NK-92 (cell line): ENCODE measurements at regions not wholly inside any gene's neighbourhood (a gene's known extent, or its start where the extent isn't known, plus 50 kb on each side); places are given as distances from the start of the nearest gene placed in this dataset.
"Not testable (repeated sequence)": the region's sequence is repeated elsewhere in the genome, so short reads cannot be mapped to it uniquely, and the experiment has no call there.

Experiments used
- DNase-seq: peaks from one replicate; lab custom pipeline; 2025; ENCODE audit not compliant: unreplicated experiment; lab: John Stamatoyannopoulos, UW

DNA sequence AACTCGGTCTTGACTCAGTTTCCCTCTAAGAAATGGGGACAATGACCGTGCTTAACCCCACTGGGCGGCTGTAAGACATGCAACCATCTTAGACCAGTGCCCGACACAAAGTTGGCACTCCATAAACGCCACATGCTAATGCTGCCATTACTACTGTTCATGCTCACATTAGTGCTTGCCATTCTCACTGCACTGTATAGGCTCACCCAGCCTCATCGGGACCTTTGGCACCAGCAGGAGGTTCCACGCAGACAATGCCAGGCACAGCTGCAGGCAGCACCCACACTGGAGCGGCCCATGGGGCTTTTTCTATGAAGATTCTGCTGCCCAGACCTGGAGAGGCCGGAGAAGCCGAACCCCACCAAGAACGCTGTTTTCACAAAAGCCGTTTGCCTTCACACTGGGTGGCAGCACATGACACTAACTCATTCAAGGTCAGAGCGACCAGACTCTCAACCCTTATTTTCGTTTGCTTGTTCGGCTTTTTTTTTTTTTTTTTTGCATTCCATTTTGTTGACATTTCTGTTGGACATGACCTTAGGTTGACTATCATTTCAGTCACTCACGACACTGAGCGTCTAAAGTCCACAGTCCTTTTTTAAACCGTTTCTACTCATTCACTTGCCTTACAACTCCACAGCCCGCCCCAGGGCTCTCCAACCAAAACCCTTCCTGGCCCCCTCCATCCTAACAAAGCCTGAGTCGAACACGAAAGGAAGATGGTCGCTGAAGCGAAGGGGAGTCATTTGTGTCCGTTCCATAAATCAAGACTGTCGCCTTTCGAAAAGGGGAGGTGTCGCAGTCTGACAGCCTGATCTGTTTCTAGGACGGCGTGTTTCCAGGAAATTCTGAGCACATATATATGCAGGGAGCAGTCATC is 124.4 kb upstream of the RNF32 start:
- DNase-seq: no peak

GRCh38 chr7:156514851-156515250 is 125.7 kb upstream of the RNF32 start:
- no peak for DNase-seq

- DNase-seq: no peak
Measured at GRCh38 chr7:156511426-156511825, 129.1 kb upstream of the RNF32 start.

DNA sequence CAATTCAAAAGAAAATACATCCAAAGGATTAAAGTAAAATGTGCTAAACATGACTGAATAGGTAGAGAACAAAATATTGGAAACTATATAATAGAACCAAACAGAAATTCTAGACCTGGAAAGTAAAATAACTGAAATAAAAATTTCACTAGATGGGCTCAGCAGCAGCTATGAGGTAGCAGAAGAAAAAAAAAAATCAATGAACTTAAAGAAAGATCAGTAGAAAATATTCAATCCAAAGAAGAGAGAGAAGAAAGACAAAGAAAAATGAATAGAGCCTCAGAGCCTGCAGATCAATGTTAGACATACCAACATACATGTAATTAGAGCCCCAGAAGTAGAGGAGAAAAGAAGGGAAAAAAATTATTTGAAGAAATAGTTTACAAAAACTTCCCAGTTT is 129.6 kb upstream of the RNF32 start:
- no peak for DNase-seq

- no peak for DNase-seq
Measured at GRCh38 chr7:156509216-156509615, 131.4 kb upstream of the RNF32 start.

- no peak for DNase-seq
Measured at GRCh38 chr7:156505876-156506275, 134.7 kb upstream of the RNF32 start.

DNA sequence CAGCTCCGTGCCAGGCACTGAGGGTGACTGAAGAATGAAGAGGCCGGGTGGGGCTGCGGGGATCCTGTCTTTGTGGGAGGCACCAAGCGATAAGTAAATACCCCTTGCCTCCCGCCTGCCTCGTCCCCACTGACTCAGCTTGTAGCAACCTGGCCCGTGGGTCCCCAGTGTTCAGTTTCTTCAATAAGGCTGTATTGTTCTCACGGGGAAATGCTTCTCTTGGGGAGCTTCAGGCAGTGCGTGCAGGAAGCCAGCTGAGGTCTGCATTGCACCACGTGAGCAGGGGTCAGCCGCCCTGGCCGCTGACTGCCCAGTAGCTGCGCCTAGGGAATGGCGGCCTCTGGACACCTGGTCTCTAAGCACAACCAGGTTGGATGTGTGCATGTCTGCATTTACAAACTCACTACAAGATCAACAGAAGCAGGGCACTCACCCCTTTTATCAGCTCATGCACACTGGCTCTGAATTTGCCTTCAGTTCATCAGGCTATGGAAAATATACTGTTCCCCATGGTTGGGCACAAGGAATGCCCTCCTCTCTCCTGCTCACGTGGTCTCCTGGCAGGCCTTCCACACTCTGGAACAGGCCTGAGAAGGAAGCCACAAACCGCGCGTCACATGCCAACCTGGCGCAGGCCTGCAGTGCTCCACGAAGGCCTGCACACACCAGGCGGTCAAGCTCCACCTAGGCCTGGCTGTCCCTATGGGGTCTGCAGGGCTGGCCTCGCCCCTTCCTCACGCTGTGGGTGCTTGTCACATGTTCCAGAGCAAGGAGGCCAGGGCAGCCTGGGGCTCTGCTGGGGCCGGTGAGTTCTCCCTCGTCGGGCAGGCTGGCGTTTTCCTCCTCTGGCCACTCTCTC is 135.7 kb upstream of the RNF32 start:
- DNase-seq: no peak

DNA sequence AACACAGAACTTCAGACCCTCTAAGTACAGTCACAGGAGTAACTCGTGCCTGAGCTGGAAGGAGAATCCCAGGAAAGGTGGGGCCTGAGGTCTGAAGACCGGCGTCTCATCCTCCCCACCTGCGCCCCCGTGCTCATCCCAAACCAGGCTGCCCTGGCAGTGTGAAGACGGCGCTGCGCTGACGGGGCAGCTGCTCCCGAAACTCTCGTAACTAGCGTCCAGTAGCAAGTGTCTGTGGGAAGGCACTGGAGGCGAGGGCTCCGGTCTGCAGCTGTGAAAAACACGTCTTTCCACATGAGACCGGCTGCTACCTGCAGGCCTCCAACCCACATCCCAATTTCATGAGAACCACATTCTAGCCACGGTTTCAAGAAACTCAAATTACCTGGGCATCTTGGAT is 136.6 kb upstream of the RNF32 start:
- no peak for DNase-seq

DNA sequence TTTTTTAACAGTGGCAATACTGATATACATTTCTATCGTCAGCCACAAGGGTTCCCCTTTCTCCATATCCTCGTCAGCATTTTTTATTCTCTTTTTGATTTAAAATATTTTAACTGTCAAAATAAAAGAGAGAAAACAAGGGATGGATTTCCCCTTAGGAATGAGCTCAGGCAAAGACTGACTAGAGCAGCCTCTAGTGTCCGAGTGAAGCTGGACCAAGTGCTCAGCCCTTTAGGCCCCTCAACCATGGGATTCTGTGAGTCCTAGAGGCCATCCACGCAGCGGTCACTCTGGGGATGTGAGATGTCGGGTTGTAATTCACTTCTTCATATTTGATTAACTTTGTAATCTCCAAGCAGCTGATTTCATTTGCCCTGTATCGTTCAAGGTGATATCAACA is 137.4 kb upstream of the RNF32 start:
- DNase-seq: no peak

DNA sequence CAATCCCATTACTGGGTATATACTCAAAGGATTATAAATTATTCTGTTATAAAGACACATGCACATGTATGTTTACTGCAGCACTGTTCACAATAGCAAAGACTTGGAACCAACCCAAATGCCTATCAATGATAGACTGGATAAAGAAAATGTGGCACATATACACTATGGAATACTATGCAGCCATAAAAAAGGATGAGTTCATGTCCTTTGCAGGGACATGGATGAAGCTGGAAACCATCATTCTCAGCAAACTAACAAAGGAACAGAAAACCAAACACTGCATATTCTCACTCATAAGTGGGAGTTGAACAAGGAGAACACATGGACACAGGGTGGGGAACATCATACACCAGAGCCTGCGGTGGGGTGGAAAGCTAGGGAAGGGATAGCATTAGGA is 138.8 kb upstream of the RNF32 start:
- DNase-seq: not testable (repeated sequence)

DNA sequence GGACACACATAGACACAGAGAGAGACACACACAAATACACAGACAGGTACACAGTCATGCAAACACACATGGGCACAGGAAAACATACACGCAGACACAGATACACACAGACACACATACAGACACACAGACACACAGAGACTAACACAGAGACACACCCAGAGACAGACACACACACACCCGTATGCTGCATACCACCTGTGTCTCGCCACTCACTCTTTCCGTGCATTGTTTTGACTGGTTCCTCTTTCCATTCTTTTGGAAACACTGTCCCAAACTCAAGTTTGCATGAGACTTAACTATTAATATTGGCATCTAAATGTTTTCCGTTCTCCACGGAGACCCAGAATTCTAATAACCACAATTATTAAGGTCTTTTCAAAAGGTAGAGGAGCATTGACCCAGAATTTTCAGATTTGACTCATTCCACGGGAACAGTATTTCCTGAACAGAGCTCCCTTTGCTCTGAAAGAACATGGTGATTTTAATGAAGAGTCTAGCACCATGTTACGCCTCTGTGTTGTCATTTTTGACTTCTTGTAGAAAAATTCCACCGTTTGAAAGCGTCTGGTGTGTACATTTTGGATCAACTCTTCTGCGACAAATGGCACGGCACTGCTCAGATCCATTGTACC is 141.2 kb upstream of the RNF32 start:
- DNase-seq: no peak

DNA sequence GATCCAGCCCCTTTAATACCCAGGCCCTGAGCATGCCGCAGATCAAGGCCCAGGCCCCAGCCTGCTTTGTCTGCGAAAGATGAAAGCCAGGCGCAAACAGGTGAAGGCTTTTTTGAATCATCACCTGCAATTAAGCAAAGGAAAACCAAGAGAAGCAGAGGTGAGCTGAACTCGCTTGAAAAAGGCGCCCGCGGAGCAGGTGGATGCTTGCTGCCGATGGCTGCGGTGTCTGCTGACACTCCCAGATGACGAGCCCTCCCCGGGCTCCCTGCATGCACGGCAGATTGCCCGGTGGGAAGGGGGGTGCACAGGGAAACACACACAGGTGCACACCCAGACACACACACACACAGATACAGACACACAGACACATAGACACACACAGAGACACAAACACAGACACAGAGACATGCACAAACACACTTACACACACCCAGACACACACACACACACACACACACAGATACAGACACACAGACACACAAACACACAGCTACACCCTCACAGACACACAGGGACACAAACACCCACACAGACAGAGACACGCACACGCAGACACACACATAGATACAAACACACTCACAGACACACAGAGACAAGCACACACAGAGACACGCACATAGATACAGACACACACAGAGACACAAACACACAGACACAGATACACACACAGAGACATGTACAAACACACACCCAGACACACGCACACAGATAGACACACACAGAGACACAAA is 142.6 kb upstream of the RNF32 start:
- no peak for DNase-seq

DNA sequence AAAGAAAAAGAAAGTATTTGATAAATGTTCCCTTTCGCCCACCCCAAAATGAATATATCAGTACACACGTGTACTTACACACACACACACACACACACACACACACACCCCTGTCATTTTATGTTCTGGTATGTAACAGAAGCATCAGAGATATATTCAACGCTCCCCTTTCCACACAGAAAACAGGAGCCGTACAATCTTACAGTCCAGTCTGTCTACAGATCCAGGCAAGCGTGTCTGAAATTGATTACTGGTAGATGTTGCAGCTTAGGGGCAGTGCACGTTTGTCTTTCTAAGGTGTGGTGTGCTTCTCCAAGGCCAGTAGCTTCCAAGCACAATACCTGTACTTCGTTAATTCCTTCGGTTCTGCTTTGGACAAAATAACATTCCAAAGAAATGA is 143.7 kb upstream of the RNF32 start:
- no peak for DNase-seq

- no peak for DNase-seq
Measured at GRCh38 chr7:156496363-156496769, 144.2 kb upstream of the RNF32 start.

DNA sequence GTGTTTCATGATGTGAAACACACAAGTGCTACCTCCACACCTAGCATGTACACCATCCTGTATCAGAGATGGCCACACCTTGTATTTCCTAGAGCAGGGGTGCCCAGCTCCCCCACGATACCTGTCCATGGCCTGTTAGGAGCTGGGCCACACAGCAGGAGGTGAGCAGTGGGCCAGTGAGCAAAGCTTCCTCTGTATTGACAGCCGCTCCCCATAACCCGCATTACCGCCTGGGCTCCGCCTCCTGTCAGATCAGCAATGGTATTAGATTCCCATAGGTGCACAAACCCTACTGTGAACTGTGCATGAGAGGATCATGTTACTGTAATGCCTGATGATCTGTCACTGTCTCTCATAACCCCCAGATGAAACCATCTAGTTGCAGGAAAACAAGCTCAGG is 145.6 kb upstream of the RNF32 start:
- DNase-seq: no peak

DNA sequence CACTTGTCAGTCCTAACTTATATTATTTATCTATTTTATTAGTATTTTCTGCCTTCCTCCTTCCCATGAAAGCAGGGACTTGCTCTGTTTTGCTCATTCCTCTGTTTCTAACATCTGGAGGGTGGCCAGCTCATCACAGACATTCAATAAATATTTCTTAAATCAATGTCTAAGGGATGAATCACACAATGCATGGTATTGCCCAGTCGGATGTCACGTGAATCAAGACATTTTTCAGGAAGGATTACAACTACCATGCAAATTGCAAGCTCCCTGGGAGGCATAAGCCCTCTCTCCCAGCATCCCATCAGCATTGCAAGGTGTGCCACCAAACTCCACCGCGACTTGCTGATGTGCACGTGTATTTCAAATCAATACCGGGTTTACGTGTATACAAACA is 146.6 kb upstream of the RNF32 start:
- no peak for DNase-seq

- no peak for DNase-seq
Measured at GRCh38 chr7:156492170-156492569, 148.4 kb upstream of the RNF32 start.

- no peak for DNase-seq
Measured at GRCh38 chr7:156491435-156491834, 149.1 kb upstream of the RNF32 start.

GRCh38 chr7:156490021-156490800 is 150.4 kb upstream of the RNF32 start:
- no peak for DNase-seq

DNA sequence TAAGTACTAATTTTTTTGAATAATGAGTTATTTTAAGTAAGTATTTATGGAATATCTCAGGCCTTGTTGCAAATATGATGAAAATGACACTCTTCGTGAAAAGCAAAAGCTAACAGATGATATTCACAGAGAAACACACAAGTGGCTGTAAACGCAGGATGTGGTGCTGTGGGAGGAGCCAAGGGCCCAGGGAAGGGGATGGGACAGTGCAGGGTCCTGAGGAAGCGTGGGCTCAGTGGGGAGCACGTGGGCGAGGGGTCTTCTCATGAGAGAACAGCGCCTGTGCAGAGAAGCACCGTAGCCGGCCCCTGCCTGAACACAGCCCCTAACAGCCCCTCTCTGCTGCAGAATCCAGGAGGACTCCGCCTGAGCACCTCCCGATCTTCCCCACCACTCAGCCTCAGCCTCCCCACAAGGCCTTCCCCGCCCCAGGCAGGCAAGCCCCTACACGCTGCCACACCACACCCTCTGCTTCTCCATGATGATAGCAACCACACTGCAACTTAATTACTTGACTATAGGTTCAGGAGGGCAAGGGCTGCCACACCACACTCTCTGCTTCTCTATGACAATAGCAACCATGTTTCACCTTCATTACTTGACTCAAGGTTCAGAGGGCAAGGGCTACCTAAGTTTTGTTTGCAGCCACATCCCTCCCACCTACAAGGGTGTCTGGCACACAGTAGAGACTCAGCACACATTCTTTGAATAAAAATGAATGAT is 152.6 kb upstream of the RNF32 start:
- DNase-seq: no peak
